HEK293 (cell line): ENCODE measurements at regions not wholly inside any gene's neighbourhood (a gene's known extent, or its start where the extent isn't known, plus 50 kb on each side); places are given as distances from the start of the nearest gene placed in this dataset.

Source experiments
- CTCF ChIA-PET: fragments of 350-600 bp; formaldehyde crosslinking; extraction: SDS; loops from one replicate; lab custom pipeline; 2021; ENCODE audit warnings: antibody characterized with exemption; lab: Yijun Ruan, JAX
- POLR2A ChIA-PET: fragments of 300-600 bp; formaldehyde crosslinking; extraction: SDS; loops from one replicate; lab custom pipeline; 2020; ENCODE audit warnings: antibody characterized with exemption, inconsistent platforms; lab: Yijun Ruan, JAX
- H3K27ac ChIP-seq: fragments of 200-500 bp; sonication (Bioruptor generic); 2 replicates; pipeline ENCODE4 v1.5.1; 2014; ENCODE audit warnings: low read depth, low read length, control low read depth, inconsistent platforms; ENCODE audit errors: extremely low read depth
- H3K36me3 ChIP-seq, 2 experiments: fragments of 200-500 bp in 1 of 2; sonication (Bioruptor generic) in 1 of 2; 1 replicate in 1 of 2; 2 replicates in 1 of 2; pipeline ENCODE4 v1.5.1; 2014 to 2017; ENCODE audit warnings: inconsistent platforms in 2 of 2, low read length in 2 of 2; ENCODE audit not compliant: control insufficient read depth in 2 of 2, insufficient read depth in 1 of 2
- H3K4me1 ChIP-seq: fragments of 200-500 bp; sonication (Bioruptor generic); 2 replicates; pipeline ENCODE4 v1.5.1; 2014; ENCODE audit warnings: mild to moderate bottlenecking, low read length, inconsistent platforms; ENCODE audit not compliant: control insufficient read depth, insufficient read depth
- H3K4me3 ChIP-seq: 2 replicates; pipeline ENCODE4 v1.5.1; 2011; ENCODE audit warnings: low read depth, mild to moderate bottlenecking, control low read depth, low read length, moderate library complexity
- H3K9me3 ChIP-seq: fragments of 200-500 bp; sonication (Bioruptor generic); 2 replicates; pipeline ENCODE4 v1.5.1; 2014; ENCODE audit warnings: low read depth, low read length, inconsistent platforms; ENCODE audit not compliant: control insufficient read depth, insufficient read depth
- BCL11A ChIP-seq: fragments of 450-650 bp; formaldehyde crosslinking; IDR thresholded peaks from 2 replicates; pipeline ENCODE4 v1.5.1; 2016; ENCODE audit warnings: low read depth, missing biosample characterization, missing genetic modification characterization
- KLF9 ChIP-seq: fragments of 450-650 bp; formaldehyde crosslinking; IDR thresholded peaks from 2 replicates; pipeline ENCODE4 v1.5.1; 2016; ENCODE audit warnings: missing biosample characterization, missing genetic modification characterization, low read depth
- OSR2 ChIP-seq: fragments of 450-650 bp; formaldehyde crosslinking; IDR thresholded peaks from 2 replicates; pipeline ENCODE4 v1.5.1; 2016; ENCODE audit warnings: missing biosample characterization, missing genetic modification characterization
- PRDM4 ChIP-seq: fragments of 450-650 bp; formaldehyde crosslinking; IDR thresholded peaks from 2 replicates; pipeline ENCODE4 v1.5.1; 2017; ENCODE audit warnings: missing biosample characterization, missing genetic modification characterization
- TRIM28 ChIP-seq: IDR thresholded peaks from 2 replicates; pipeline ENCODE4 v1.6.1; 2011; ENCODE audit warnings: low read length, control low read depth, borderline replicate concordance
- ZFP41 ChIP-seq: fragments of 450-650 bp; formaldehyde crosslinking; IDR thresholded peaks from 2 replicates; pipeline ENCODE4 v1.5.1; 2016; ENCODE audit warnings: missing biosample characterization, missing genetic modification characterization, borderline replicate concordance
- ZNF175 ChIP-seq: fragments of 450-650 bp; formaldehyde crosslinking; IDR thresholded peaks from 2 replicates; pipeline ENCODE4 v1.5.1; 2016; ENCODE audit warnings: missing biosample characterization, missing genetic modification characterization
- ZNF324 ChIP-seq: fragments of 450-650 bp; formaldehyde crosslinking; IDR thresholded peaks from 2 replicates; pipeline ENCODE4 v1.5.1; 2016; ENCODE audit warnings: missing biosample characterization, missing genetic modification characterization
- ZNF362 ChIP-seq: fragments of 450-650 bp; formaldehyde crosslinking; IDR thresholded peaks from 2 replicates; pipeline ENCODE4 v1.5.1; 2016; ENCODE audit warnings: missing biosample characterization, missing genetic modification characterization
- ZNF394 ChIP-seq: fragments of 450-650 bp; formaldehyde crosslinking; IDR thresholded peaks from 2 replicates; pipeline ENCODE4 v1.5.1; 2016; ENCODE audit warnings: missing biosample characterization, missing genetic modification characterization, mild to moderate bottlenecking, moderate library complexity, borderline replicate concordance
- ZNF404 ChIP-seq: fragments of 450-650 bp; formaldehyde crosslinking; IDR thresholded peaks from 2 replicates; pipeline ENCODE4 v1.5.1; 2017; ENCODE audit warnings: missing biosample characterization, missing genetic modification characterization
- ZNF433 ChIP-seq: fragments of 450-650 bp; formaldehyde crosslinking; IDR thresholded peaks from 2 replicates; pipeline ENCODE4 v1.5.1; 2016; ENCODE audit warnings: missing biosample characterization, missing genetic modification characterization, low read depth
- ZNF510 ChIP-seq: fragments of 450-650 bp; formaldehyde crosslinking; IDR thresholded peaks from 2 replicates; pipeline ENCODE4 v1.5.1; 2018; ENCODE audit warnings: mild to moderate bottlenecking, missing genetic modification characterization, missing biosample characterization; ENCODE audit not compliant: insufficient replicate concordance
- ZNF610 ChIP-seq: fragments of 450-650 bp; formaldehyde crosslinking; IDR thresholded peaks from 2 replicates; pipeline ENCODE4 v1.5.1; 2016; ENCODE audit warnings: missing biosample characterization, missing genetic modification characterization, borderline replicate concordance
- ZNF639 ChIP-seq: fragments of 450-650 bp; formaldehyde crosslinking; IDR thresholded peaks from 2 replicates; pipeline ENCODE4 v1.5.1; 2016; ENCODE audit warnings: missing biosample characterization, missing genetic modification characterization
- ZNF768 ChIP-seq: fragments of 450-650 bp; formaldehyde crosslinking; IDR thresholded peaks from 2 replicates; pipeline ENCODE4 v1.5.1; 2018; ENCODE audit warnings: missing biosample characterization, mild to moderate bottlenecking, missing genetic modification characterization
- ZNF785 ChIP-seq: fragments of 450-650 bp; formaldehyde crosslinking; IDR thresholded peaks from 2 replicates; pipeline ENCODE4 v1.5.1; 2016; ENCODE audit warnings: missing biosample characterization, missing genetic modification characterization
- TF ChIP-seq, protein P1 (sequence below): fragments of 450-650 bp; formaldehyde crosslinking; IDR thresholded peaks from 2 replicates; pipeline ENCODE4 v1.5.1; 2016; ENCODE audit warnings: missing biosample characterization, missing genetic modification characterization, borderline replicate concordance
- TF ChIP-seq, protein P2 (sequence below): fragments of 450-650 bp; formaldehyde crosslinking; IDR thresholded peaks from 2 replicates; pipeline ENCODE4 v1.5.1; 2016; ENCODE audit warnings: missing biosample characterization, missing genetic modification characterization

DNA sequence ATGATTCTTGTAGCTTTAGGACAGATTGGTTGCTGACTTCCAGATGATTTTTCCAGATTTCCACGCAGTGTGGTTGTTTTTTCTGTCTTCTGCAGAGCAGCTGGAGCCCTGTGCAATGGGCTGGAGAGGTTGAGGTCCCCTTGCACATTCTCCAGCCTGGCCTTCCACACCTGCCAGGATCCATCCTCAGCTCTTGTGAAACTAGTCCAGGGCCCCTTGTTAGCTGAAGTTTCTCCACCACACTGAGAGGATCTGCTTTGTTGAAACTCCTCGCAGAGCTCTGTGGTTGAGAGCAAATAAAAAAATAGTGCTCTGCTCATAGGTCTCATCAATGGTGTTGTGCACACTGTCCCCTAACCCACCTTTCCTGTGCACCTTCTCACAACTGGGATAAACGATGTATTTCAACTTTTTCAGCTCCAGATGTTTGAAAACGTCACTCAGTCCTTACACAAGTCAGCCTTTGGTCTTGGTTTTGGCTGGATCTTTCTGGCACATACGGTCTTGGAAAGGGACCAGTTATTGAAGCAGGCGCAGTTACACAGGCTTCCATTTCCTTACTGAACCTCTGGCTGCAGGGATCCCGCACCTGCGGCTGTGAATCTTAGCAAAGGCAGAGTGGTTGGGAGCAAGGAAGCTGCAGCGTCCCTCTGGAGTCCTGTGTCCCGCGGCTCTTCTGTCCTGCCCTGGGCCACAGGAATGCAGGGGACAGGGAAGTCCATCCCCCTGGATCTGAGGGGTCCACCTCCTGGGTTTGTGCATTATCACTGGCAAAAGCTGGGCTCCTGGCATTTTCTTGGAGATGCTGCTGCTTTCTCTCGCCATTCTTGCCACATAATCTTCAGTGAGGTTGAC lies 272.0 kb upstream of the DSEL start:
- Histone ChIP-seq H3K9me3 (no peaks in the 10 kb centered on the region), H3K4me3 (no peak overlapping the region), H3K36me3 (no peaks in the 10 kb centered on the region), H3K4me1 (no peaks in the 10 kb centered on the region), H3K27ac (no peak overlapping the region)
- ChIA-PET CTCF (interaction anchor here (0.6 to 0.9 kb wide), 2 partner anchors 12 to 65 kb away, joined by 3 read pairs; no protein-coding TSS in a partner anchor), POLR2A (no interaction called here)
- TF ChIP-seq, protein P1, sequence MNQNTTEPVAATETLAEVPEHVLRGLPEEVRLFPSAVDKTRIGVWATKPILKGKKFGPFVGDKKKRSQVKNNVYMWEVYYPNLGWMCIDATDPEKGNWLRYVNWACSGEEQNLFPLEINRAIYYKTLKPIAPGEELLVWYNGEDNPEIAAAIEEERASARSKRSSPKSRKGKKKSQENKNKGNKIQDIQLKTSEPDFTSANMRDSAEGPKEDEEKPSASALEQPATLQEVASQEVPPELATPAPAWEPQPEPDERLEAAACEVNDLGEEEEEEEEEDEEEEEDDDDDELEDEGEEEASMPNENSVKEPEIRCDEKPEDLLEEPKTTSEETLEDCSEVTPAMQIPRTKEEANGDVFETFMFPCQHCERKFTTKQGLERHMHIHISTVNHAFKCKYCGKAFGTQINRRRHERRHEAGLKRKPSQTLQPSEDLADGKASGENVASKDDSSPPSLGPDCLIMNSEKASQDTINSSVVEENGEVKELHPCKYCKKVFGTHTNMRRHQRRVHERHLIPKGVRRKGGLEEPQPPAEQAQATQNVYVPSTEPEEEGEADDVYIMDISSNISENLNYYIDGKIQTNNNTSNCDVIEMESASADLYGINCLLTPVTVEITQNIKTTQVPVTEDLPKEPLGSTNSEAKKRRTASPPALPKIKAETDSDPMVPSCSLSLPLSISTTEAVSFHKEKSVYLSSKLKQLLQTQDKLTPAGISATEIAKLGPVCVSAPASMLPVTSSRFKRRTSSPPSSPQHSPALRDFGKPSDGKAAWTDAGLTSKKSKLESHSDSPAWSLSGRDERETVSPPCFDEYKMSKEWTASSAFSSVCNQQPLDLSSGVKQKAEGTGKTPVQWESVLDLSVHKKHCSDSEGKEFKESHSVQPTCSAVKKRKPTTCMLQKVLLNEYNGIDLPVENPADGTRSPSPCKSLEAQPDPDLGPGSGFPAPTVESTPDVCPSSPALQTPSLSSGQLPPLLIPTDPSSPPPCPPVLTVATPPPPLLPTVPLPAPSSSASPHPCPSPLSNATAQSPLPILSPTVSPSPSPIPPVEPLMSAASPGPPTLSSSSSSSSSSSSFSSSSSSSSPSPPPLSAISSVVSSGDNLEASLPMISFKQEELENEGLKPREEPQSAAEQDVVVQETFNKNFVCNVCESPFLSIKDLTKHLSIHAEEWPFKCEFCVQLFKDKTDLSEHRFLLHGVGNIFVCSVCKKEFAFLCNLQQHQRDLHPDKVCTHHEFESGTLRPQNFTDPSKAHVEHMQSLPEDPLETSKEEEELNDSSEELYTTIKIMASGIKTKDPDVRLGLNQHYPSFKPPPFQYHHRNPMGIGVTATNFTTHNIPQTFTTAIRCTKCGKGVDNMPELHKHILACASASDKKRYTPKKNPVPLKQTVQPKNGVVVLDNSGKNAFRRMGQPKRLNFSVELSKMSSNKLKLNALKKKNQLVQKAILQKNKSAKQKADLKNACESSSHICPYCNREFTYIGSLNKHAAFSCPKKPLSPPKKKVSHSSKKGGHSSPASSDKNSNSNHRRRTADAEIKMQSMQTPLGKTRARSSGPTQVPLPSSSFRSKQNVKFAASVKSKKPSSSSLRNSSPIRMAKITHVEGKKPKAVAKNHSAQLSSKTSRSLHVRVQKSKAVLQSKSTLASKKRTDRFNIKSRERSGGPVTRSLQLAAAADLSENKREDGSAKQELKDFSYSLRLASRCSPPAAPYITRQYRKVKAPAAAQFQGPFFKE (tag by site-specific recombination) = no peak
- TF ChIP-seq ZNF175 (tag by site-specific recombination) (no peak), ZNF324 (tag by site-specific recombination) (no peak), BCL11A (no peak), ZNF768 (tag by site-specific recombination) (no peak), ZNF404 (tag by site-specific recombination) (no peak), ZNF785 (tag by site-specific recombination) (no peak), PRDM4 (no peak), ZNF362 (no peak), ZFP41 (tag by site-specific recombination) (no peak), ZNF639 (no peak), TRIM28 (no peak), KLF9 (tag by site-specific recombination) (no peak), OSR2 (no peak), ZNF394 (tag by site-specific recombination) (no peak), ZNF610 (tag by site-specific recombination) (no peak), ZNF510 (tag by site-specific recombination) (no peak), ZNF433 (tag by site-specific recombination) (no peak)
- TF ChIP-seq, protein P2, sequence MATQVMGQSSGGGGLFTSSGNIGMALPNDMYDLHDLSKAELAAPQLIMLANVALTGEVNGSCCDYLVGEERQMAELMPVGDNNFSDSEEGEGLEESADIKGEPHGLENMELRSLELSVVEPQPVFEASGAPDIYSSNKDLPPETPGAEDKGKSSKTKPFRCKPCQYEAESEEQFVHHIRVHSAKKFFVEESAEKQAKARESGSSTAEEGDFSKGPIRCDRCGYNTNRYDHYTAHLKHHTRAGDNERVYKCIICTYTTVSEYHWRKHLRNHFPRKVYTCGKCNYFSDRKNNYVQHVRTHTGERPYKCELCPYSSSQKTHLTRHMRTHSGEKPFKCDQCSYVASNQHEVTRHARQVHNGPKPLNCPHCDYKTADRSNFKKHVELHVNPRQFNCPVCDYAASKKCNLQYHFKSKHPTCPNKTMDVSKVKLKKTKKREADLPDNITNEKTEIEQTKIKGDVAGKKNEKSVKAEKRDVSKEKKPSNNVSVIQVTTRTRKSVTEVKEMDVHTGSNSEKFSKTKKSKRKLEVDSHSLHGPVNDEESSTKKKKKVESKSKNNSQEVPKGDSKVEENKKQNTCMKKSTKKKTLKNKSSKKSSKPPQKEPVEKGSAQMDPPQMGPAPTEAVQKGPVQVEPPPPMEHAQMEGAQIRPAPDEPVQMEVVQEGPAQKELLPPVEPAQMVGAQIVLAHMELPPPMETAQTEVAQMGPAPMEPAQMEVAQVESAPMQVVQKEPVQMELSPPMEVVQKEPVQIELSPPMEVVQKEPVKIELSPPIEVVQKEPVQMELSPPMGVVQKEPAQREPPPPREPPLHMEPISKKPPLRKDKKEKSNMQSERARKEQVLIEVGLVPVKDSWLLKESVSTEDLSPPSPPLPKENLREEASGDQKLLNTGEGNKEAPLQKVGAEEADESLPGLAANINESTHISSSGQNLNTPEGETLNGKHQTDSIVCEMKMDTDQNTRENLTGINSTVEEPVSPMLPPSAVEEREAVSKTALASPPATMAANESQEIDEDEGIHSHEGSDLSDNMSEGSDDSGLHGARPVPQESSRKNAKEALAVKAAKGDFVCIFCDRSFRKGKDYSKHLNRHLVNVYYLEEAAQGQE (tag by site-specific recombination) = no peak
